COLO829 (cell line): ENCODE measurements at regions not wholly inside any gene's neighbourhood (a gene's known extent, or its start where the extent isn't known, plus 50 kb on each side); places are given as distances from the start of the nearest gene placed in this dataset.
A peak's percentile ranks its signal among the peaks of the same experiment; 100 is the strongest.

Experiments
- DNase-seq: peaks from one replicate; pipeline ENCODE4 v3.0.0; 2012; ENCODE audit warnings: low spot score

DNA sequence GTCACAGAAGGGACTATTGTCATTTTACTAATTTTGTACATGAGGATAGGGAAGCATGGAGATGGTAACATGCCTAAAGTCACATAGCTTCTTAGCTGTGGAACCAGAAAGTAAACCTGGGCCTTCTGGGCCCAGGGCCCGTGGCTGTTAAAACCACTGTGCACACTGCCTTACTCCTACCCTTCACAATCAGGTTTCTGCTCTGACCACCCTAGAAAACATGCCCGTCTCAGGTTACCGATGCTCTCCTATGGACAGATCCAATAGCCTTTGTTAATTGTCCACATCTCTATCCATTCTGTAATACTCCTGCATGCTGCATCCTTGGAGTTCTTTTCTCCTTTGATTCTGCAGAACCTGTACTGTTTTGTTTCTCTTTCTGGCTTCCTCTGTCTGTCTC is 79.0 kb upstream of the TACR1 start:
- DNase-seq, result no peak

GRCh38 chr2:75277111-75277510 is 77.8 kb upstream of the TACR1 start:
- peak; percentile 63 for DNase-seq

- peak; percentile 35 for DNase-seq
Measured at GRCh38 chr2:75276093-75277029, 77.0 kb upstream of the TACR1 start.

DNA sequence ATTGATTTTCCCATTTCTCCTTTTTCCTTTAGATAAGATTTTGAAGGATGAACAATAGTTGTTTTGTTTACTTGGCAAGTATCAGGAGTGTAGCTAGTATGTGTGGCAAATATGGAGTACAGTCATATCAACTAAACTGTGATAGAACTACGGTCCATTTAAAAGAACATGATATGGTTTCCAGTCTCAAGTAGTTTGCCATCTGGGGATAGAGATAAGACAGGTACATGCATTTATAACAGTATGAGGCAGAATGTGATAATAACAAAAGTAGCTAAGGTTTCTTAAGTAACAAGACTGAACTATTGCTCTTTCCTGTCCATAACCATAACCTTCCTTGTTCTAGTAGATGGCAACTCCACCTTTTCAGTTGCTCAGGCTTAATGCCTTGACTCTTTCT is 75.6 kb upstream of the TACR1 start:
- no peak for DNase-seq

- DNase-seq, result no peak
Measured at GRCh38 chr2:75268112-75268511, 68.8 kb upstream of the TACR1 start.

GRCh38 chr2:75261923-75262322 is 62.6 kb upstream of the TACR1 start:
- no peak for DNase-seq

GRCh38 chr2:75260946-75261345 is 61.6 kb upstream of the TACR1 start:
- no peak for DNase-seq

DNA sequence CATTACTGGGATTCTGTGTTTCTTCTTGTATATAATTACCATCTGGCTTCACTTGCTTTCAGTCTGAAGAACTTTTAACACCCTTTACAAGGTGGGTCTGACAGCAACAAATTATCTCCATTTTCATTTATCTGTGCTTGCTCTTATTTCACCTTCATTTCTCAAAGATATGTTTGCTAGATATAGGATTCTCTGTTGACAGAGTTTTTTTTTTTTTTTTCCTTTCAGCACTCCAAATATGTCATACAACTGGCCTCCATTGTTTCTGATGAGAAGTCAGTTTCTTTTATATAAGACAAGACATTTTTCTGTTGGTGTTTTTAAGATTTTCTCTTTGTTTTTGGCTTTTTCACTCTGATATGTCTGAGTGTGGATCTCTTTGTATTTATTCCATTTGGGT is 59.3 kb upstream of the TACR1 start:
- no peak for DNase-seq

GRCh38 chr2:75256485-75256884 is 57.2 kb upstream of the TACR1 start:
- no peak for DNase-seq

- no peak for DNase-seq
Measured at GRCh38 chr2:75253526-75253925, 54.2 kb upstream of the TACR1 start.

- DNase-seq, result no peak
Measured at GRCh38 chr2:75251896-75252295, 52.6 kb upstream of the TACR1 start.
